ENCODE measurements at regions not wholly inside any gene's neighbourhood (a gene's known extent, or its start where the extent isn't known, plus 50 kb on each side); places are given as distances from the start of the nearest gene placed in this dataset.

- TF ChIP-seq CTCF (IDR thresholded peaks at IDR 0.05) (no peak), EZH2 (IDR thresholded peaks at IDR 0.05) (no peak)
These were observed 1169.3 kb downstream of the DSC3 start for GRCh38 chr18:29873211-29873610.
